HG02870 (cell line): ENCODE measurements at regions not wholly inside any gene's neighbourhood (a gene's known extent, or its start where the extent isn't known, plus 50 kb on each side); places are given as distances from the start of the nearest gene placed in this dataset.
"Not testable (repeated sequence)": the region's sequence is repeated elsewhere in the genome, so short reads cannot be mapped to it uniquely, and the experiment has no call there.

Experiments used
- ATAC-seq: cut with Tn5 transposase; IDR thresholded peaks from one replicate; pipeline ENCODE4 v1.9.1; 2021; ENCODE audit warnings: mild to moderate bottlenecking, moderate library complexity; ENCODE audit not compliant: unreplicated experiment

GRCh38 chr5:169531631-169532030 is 51.9 kb upstream of the SPDL1 start:
- ATAC-seq = no peak

GRCh38 chr5:169527863-169528262 is 55.7 kb upstream of the SPDL1 start:
- ATAC-seq = no peak

- ATAC-seq = no peak
Measured at GRCh38 chr5:169527066-169527465, 56.5 kb upstream of the SPDL1 start.

GRCh38 chr5:169522851-169523250 is 60.7 kb upstream of the SPDL1 start:
- ATAC-seq = no peak

GRCh38 chr5:169521366-169521983 is 62.1 kb upstream of the SPDL1 start:
- ATAC-seq = no peak

- no peak for ATAC-seq
Measured at GRCh38 chr5:169519358-169519757, 64.2 kb upstream of the SPDL1 start.

GRCh38 chr5:169518779-169519178 is 64.8 kb upstream of the SPDL1 start:
- not testable (repeated sequence) for ATAC-seq

GRCh38 chr5:169512385-169512784 is 71.2 kb upstream of the SPDL1 start:
- no peak for ATAC-seq

- ATAC-seq = no peak
Measured at GRCh38 chr5:169511708-169512107, 71.9 kb upstream of the SPDL1 start.

- ATAC-seq = no peak
Measured at GRCh38 chr5:169507051-169507450, 76.5 kb upstream of the SPDL1 start.

GRCh38 chr5:169503886-169504285 is 79.7 kb upstream of the SPDL1 start:
- ATAC-seq = no peak

GRCh38 chr5:169499990-169500505 is 83.5 kb upstream of the SPDL1 start:
- no peak for ATAC-seq

GRCh38 chr5:169496878-169497277 is 86.7 kb upstream of the SPDL1 start:
- ATAC-seq = no peak

- no peak for ATAC-seq
Measured at GRCh38 chr5:169494941-169495548, 88.5 kb upstream of the SPDL1 start.

GRCh38 chr5:169494383-169494935 is 89.1 kb upstream of the SPDL1 start:
- no peak for ATAC-seq

GRCh38 chr5:169474226-169474625 is 109.3 kb upstream of the SPDL1 start:
- no peak for ATAC-seq

GRCh38 chr5:169472544-169472943 is 111.0 kb upstream of the SPDL1 start:
- ATAC-seq = no peak

- no peak for ATAC-seq
Measured at GRCh38 chr5:169471021-169471420, 112.6 kb upstream of the SPDL1 start.

GRCh38 chr5:169467041-169467771 is 116.4 kb upstream of the SPDL1 start:
- ATAC-seq = no peak

- ATAC-seq = no peak
Measured at GRCh38 chr5:169460896-169461295, 122.7 kb upstream of the SPDL1 start.

GRCh38 chr5:169460123-169460522 is 123.5 kb upstream of the SPDL1 start:
- ATAC-seq = no peak

- no peak for ATAC-seq
Measured at GRCh38 chr5:169458221-169458620, 125.4 kb upstream of the SPDL1 start.
